Dedifferentiated amniotic fluid mesenchymal stem cell (primary cell): ENCODE measurements at regions not wholly inside any gene's neighbourhood (a gene's known extent, or its start where the extent isn't known, plus 50 kb on each side); places are given as distances from the start of the nearest gene placed in this dataset.

Source experiments
- DNase-seq: peaks from one replicate; pipeline ENCODE4 v3.0.0-alpha.2; 2016; ENCODE audit errors: extremely low spot score

GRCh38 chr11:122277493-122277892, 161.5 kb upstream of the BLID start:
- DNase-seq: no peak

DNA sequence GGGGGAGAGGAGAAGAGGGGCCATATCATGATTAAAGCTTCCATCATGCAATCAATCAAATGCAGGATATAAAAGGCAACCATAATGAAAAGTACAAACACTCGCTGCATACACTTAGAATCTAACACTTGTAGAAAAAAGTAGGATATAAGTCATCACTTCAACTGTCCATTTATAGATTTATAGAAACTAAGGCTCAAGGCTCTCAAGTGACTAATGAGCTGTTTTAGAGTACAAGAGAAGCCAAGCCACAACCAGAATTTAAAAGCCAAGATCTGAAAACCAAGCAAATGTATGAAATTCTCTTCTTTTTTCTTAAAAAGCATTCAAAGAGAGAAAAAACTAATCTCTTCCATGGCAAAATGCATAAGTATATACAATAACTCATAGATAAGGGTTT, 160.2 kb upstream of the BLID start:
- no peak for DNase-seq

- no peak for DNase-seq
Observed at GRCh38 chr11:122275508-122275907, 159.5 kb upstream of the BLID start.

DNA sequence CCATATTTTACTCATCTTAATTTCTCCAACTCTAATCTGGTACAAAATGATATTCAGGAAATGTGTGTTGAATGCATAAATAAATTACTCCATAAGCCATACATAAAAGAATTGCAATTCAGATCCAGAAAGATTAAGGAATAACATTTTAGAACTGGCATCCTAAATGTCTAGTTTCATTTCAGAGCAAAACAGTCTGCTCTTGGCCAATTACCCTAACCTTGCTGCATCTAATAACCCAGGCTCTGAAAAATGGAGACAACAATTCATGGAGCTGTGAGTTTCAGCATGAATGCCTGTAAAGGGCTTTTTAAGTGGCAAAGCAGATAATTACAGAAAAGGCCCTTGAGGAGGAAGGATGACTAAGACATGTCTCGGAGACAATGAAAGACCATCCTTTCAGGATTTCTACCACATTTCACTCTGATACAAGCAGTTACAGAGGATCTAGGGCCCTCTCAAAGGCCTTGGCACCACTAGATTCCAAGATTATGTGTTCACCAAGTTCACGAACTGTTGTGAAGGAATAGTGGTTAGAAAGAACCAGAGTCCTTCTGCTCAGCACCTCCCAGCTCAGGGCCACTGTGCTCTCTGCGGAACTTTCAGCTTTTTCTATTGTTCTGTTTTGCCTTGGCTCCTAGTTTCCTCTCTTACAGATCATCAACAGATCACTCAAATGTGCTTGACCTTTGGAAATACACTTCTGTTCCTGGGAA, 157.6 kb upstream of the BLID start:
- DNase-seq: no peak

GRCh38 chr11:122271745-122272144, 155.7 kb upstream of the BLID start:
- no peak for DNase-seq

GRCh38 chr11:122271137-122271536, 155.1 kb upstream of the BLID start:
- DNase-seq: no peak

DNA sequence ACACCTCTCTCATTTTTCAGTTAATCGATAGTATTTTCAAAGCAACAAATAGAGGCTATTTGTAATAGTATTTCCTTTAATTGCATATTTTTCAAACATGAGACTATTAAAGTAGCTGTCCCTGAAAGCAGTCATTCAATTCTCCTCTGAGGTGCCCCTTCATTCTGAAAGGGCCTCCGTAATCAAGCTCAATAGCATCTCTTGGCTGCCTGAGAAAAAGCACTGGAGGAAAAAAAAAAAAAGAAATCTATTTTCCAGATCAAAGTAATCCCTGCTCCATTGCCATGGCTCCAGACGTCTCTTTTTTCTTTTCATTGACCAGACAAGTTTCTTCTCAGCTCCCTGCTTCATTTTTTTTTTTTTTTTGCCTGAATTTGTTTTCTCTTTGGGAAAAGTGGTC, 154.5 kb upstream of the BLID start:
- no peak for DNase-seq

- no peak for DNase-seq
Observed at GRCh38 chr11:122269824-122270223, 153.8 kb upstream of the BLID start.

- DNase-seq: no peak
Observed at GRCh38 chr11:122268601-122269130, 152.7 kb upstream of the BLID start.

- DNase-seq: peak; percentile 34
Observed at GRCh38 chr11:122267602-122268001, 151.6 kb upstream of the BLID start.

- no peak for DNase-seq
Observed at GRCh38 chr11:122265981-122266380, 150.0 kb upstream of the BLID start.

DNA sequence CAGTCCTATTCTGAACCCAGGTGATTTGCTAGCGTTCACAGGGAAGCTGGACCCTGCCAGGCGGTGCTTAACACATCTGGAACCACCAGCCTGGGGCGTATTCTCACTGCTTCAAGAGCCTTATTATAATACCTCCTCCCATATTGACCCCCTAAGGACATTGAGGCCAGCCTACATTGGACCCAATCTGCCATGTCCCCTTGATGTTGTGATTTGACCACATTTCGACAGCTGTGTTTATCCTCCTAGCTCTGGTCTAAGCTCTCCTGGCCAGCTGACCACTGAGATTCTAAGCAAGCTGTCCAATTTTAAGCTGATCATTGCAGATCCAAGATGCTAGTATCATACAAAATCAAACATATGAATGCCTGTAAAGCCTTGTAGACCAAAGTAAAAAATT, 148.1 kb upstream of the BLID start:
- DNase-seq: no peak

- no peak for DNase-seq
Observed at GRCh38 chr11:122261546-122261945, 145.5 kb upstream of the BLID start.

DNA sequence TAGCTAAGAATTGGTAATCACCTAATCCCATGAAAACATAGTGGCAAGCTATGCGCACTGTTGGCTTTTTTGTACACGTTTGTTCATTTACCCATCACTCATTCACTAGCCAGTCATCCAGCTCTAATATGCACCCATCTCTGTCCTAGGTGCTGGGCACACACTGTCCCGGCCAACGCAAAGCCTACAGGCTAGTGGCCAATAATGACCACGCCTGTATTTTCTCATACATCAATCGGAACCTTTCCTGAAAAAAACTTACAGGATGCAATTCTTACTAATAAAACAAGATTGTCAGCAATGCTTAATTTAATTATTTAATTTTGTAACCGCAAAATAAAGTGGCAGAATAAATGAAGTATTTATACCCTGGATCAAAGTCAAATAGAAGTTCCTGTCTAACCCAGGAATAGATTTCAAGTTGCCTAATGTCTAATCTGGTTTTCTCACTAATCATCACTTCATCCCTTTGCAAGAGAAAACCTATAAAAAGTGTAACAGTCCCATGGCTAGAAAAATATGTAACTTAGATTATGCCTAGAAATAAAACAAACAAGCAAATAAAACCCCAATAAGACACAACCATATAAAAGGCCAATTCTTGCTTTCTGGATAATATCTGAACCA, 143.3 kb upstream of the BLID start:
- no peak for DNase-seq

GRCh38 chr11:122258446-122259194, 142.6 kb upstream of the BLID start:
- DNase-seq: no peak

DNA sequence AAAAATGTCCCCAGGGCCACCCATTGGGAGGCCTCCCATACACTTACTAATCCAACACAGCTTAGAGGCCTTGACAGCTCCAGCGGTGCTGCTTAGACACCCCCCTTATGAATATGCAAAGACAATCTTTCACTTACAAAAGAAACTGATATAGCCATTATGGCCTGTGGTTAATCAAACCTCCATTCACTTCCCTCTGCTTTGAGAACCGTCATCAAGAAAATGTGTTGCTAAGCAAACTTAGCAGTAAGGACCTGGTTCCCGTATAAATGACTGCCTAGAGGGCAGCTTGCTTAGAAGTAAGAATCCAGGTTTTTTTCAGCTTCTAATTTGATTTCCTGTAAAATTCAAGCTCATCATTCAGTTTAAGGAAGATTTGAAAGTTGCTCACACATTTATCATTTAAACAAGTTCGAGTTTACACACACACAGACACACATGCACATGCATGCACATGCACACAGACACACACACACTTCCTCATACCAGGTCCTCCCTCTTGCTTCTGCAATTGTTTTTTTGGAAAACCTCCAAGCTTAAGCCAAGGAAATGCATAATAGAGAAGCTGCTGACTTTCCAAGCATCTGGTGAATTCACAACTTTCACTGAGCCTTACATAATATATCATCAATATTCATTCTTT, 137.7 kb upstream of the BLID start:
- no peak for DNase-seq

DNA sequence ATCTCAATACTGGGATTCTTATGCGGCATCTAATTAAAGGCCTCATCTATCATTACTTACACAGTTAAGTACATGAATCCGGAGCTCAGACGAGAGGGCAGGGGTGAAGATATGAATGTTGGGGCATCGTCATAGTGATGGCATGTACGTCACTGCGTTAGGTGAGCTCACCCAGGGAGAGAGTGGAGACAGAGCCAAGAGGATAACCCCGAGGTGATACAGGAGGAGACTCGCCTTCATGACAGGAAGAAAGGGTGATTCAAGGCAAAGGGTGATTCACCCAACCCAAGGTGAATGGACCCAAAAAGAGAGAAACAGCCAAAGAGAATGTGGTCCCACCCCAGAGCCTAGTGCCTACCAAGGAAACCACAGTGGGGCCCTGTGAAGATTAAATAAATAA, 132.9 kb upstream of the BLID start:
- no peak for DNase-seq

- no peak for DNase-seq
Observed at GRCh38 chr11:122248131-122248530, 132.1 kb upstream of the BLID start.

- no peak for DNase-seq
Observed at GRCh38 chr11:122246874-122247273, 130.9 kb upstream of the BLID start.

GRCh38 chr11:122242731-122243130, 126.7 kb upstream of the BLID start:
- DNase-seq: no peak

DNA sequence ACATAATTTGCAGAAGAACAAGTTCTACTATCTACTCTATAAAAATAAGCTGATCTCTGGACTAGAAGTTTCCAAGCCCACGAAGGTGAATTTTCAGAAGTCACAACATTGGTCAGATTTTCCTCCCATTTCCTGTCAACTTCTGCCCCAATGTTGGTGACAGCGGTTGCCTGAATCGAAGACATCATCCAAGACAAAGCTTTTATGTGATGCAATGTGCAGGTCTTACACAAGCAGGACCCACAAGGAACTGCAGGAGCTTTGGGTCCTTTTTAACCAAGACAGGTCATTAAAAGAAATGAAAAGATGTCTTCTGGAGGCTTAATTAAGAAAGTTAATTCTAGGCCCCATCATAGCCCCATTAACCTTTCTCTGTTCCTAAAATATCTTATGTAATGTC, 125.6 kb upstream of the BLID start:
- no peak for DNase-seq

GRCh38 chr11:122240638-122241037, 124.6 kb upstream of the BLID start:
- no peak for DNase-seq
